ENCODE measurements at regions not wholly inside any gene's neighbourhood (a gene's known extent, or its start where the extent isn't known, plus 50 kb on each side); places are given as distances from the start of the nearest gene placed in this dataset.
"Not testable (repeated sequence)": the region's sequence is repeated elsewhere in the genome, so short reads cannot be mapped to it uniquely, and the experiment has no call there.

DNA sequence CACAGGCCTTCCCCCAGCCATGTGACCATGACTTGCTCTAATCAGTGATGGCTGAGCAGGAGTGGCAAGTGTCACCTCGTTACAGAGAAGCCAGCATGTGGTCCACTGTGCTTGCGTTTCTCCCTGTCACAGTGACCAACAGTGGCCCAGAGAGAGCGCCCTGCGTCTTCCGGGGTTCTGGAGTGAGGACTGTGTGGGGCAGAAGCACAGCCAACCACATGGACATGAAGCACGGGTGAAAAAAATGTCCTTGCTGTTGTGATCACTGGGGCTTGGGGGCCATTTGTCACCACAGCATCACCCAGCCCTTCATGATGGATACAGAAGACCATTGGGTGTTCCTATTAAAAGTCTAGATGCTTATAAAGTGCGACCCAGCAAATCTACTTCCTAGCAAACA lies 174.6 kb upstream of the C14orf180 start:
- DNase-seq = no peak

DNA sequence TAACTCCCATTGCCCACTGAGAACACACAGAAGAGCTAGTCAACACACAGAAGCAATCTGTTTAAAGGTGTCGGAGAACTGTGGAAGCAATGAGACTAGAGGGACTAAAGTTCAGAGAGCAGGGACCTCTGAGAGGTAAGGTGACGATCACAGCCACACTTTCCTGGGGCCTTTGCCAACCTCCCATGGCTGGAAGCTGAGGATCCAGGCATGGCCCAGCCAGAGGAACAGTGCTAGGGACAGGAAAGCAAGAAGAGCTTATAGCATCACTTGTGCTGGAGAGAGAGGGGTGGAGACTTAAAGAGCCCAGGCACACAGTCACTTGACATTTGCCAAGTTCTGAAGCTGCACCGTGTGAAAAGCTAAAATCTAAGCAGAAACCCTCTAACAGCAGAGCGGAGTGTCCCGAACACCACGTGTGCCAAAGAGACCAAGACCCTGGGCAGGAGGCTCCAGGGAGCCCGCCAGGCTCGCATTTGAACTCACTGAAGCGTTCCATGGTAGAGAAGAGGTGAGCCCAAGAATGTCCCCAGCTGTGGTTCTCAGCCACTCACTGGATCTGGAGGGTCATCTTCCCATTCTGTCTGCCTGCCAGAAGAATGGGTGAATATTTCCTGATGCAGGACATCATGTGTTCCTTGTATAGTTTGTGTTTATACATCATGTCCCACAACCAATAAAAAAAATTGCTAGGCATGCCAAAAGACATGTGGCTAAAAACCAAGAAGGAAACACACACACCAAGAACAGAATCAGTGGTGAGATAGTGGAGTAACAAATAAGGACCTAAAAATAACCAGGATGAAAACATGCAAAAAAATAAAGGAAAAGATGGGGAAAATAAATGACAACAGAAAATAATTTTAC lies 174.0 kb upstream of the C14orf180 start:
- no peak for DNase-seq

DNA sequence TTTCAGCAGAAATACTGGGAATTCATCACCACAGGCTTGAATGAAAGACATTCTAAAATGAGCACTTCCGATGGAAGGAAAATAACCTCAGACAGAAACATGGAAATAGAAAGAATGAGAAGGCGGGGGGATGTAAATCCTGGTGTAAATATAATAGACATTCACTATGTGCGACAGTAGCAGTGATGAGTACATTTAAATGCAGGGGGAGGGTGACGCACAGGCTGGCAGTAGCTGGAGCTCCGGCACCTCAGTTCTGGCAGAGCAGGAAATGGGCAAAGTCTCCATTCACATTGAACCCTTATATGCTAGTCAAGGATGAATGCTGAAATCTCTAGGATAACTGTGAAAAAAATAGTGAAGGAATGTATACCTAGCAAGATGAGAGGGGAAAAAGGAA lies 172.7 kb upstream of the C14orf180 start:
- DNase-seq = no peak

DNA sequence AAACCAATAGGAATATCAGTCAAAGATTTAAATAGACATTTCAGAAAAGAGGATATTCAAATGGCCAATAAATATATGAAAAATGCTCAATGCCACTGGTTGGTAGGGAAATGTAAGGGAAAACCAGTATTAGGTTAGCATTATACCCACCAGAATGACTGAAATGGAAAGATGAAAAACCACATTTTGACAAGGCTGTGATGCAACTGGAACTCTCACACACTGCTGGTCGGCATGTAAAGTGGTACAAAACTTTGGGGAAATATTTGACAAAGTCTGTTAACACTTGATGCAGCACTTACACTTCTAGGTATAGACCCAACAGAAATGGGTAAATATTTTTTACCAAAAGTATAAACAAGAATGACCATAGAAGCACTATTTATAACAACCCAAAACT lies 163.2 kb upstream of the C14orf180 start:
- no peak for DNase-seq

DNA sequence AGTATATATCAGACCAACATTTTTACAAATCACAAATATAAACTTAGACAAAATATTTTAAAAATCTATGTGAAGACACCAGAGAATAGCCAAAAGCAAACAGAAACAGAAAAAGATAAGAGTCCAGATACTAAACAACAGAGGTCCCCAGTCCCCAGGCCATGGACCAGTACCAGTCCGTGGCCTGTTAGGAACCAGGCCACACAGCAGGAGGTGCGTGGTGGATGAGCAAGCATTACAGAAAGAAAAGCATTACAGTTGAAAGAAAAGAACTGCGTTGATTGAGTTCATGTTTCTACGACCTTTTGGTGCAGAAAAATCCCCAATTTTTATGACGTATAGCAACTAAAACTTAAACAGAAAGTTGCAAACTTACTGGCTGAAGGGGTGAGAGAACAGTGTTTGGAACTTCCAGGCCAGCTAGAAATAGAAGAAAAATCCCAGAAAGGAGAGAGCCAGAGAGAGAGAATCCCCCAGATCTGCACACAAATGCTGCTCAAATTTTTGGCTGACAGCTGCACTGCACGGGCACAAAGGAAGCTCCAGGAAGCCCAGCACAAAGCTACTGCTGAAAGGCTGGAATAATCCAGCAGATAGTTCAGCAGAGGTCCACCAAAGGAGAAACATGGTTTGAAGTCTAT lies 159.6 kb upstream of the C14orf180 start:
- no peak for DNase-seq

DNA sequence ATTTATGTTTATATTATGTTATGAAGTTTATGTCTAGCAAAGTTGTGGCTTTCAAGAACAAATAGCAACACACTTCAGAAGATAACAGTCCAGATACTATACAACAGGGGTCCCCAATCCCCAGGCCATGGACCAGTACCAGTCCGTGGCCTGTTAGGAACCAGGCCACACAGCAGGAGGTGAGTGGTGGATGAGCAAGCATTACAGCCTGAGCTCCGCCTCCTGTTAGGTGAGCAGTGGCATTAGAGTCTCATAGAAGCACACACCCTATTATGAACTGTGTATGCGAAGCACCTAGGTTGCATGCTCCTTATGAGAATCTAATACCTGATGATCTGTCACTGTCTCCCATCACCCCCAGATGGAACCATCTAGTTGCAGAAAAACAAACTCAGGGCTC lies 159.0 kb upstream of the C14orf180 start:
- DNase-seq = not testable (repeated sequence)

DNA sequence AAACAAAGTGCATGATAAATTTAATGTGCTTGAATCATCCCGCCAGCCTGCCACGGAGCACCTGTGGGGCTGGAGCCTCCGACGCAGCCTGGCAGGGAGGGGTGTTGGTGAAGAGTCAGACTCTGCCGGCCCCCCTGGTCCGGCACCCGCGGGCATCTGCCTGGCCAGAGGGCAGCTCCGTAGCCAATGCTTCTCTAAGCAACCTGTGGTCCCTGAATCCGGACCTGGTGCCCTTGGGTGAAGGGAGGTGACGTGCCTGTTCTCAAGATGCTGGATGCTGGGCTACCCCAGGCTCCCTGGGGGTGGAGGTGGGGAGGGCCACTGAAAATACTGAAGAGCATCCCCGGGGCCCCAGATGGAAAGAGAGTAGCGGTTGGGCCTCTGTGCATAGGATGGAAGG lies 158.6 kb upstream of the C14orf180 start:
- no peak for DNase-seq

DNA sequence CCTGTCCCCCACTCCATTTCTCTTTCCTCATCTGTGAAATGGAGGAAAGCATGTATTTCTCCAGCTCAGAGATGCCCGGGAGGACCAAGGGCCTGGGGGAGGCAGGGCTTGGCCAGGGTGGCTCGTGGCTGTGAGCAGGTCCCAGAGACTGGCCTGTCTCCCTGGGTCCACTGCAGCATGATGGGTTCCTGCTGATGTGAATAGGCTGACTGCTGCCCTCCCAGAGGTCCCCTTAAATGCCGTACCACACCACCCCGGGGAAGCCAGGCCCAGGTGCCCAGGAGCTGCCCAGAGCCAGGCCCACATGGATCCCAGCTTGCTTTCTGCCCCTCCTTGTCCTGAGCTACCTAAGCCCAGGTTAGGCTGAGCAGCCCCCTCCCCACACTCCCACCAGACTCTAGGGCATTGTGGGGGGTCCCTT lies 158.2 kb upstream of the C14orf180 start:
- no peak for DNase-seq

DNA sequence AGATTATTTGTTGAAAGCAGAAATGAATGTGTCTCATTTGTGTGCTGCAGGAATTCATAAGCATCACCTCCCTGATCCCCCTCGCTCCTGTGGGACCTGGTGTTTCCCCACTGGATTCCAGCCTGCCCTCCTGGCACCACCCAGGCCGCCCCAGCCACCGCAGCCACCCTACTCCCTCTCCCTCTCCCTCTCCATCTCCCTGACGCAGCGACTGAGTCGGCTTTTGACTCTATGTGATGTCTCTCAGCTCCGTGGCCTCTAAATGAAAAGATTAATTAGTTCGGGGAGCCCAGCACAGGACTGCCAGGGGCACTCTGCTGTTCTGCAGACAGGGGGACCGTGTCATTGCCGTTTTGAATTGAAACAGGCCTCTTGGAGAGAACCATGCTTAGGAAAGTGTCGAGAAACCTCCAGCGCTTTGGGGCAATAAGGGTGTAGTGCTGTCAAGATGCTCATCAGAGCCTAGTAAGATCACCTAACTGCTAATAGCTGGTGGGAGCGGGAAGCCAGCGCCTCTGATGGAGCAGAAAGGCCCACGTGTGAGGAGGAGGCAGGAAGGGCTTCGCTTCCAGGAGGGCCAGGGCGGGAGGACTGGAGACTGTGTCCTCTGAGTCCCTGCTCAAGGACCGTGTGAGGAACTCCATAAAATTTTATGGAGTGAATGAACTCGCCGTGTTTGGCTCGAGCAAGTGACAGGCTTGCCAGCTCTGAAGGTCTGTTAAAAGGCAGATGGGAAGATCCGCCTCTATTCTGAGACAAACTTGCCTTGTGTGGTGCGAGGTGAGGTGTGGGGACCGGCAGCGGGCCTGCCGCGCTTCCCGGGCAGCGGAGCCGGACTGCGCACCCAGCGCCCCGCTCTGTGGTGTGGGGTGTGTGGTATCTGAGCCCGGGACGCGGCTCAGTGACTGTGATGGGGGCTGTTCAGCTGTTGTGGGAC lies 157.4 kb upstream of the C14orf180 start:
- no peak for DNase-seq

DNA sequence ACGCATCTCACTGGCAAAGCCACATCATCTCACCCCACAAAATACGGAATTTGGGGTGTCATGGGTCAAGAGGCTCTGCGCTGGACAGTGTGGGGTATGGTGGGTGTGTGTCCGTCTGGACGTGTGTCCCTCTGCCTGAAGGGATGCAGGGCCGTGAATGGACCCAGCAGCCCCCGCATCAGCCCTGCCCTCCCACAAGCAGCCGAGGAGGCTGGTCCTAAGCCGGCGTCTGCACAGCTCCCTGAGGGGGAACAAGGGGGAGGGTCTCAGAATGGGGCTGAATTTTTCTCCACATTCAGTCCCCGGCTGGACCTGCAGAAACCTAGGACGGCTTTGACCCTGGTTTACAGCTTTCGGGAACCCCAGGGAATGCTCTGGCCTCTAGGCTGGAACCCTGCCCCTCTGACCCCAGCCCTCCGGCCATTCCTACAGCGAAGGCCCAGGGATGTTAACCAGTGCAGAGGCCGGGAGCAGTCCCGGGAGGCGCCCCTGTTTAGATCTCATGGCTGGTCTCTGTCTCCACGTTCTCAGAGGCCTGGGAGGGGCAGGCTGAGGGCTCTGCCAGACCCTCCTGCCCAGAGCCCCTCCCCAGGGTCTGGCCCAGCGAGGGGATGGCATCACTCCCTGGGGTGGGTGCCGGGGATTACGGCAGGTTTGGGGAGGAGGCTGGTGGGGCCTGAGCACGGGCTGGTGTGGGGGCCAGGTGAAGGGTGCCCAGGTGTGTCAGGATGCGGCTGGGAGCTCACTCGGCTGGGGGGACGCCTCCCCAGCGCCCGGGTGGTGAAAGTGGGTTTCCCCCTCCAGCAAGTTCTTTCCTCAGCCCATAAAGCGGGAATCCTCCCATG lies 156.5 kb upstream of the C14orf180 start:
- DNase-seq = no peak

DNA sequence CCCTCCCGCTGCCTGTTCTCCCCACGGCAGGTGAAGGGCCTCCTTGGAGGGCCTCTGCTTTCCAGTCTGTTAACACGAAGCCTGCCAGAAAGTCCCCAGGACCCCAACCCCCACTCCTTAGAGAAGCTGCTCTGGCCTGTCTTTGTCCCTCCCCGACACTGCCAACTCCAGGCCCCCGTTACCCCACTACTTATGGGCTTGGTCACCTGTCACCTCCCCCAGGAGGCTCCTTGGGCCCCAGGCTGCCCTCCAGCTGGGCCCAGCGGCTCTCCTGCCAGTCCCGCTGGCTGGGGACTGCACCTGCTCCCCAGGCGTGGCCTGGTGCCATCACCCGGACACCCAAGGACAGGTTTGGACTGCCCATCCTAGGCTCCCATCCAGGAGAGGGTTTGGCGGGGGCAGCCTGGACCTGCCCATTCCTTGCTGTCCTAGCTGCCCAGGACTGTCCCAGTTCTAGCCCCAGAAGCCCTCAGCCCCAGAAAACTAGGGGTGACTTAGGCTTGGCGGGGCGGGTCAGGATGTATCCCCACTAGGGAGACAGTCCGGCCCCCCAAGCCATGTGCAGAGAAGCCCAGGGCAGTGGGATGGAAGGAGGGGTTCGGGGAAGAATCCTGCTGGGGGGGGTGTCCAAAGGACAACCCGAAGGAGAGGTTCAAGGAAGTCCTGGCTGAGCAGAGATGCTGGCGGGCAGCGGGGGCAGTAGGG lies 155.7 kb upstream of the C14orf180 start:
- DNase-seq = no peak

DNA sequence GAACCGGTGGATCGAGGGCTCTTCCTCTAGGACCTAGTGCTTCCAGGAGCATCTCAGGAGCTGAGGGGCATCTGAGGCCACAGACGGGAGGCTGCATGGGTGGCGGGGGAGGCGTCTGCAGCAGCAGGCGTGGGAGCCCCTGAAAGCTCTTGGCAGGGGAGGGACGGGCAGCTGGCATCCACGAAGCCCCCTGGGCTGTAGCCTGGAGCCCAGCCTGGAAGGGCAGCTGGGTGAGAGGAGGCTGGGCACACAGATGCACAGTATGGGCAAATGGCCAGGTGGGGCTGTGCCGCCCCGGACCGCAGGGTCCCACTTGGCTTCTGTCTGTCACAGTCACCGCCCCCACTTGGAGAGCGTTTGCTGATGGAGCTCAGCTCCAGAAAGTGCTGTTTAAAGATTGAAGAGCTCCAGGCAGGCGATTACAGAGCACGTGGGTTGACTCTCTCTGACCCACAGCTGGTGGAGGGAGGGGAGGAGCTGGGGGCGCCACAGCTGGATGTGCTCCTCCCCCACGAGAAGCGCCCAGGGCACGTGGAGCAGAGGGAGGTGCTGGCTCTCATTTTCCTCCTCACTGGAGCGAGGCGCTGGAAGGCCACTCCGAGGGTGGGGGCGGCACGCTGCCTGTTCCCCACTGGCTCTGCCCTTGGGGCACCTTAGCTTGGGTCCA lies 155.0 kb upstream of the C14orf180 start:
- peak; percentile 26 for DNase-seq

DNA sequence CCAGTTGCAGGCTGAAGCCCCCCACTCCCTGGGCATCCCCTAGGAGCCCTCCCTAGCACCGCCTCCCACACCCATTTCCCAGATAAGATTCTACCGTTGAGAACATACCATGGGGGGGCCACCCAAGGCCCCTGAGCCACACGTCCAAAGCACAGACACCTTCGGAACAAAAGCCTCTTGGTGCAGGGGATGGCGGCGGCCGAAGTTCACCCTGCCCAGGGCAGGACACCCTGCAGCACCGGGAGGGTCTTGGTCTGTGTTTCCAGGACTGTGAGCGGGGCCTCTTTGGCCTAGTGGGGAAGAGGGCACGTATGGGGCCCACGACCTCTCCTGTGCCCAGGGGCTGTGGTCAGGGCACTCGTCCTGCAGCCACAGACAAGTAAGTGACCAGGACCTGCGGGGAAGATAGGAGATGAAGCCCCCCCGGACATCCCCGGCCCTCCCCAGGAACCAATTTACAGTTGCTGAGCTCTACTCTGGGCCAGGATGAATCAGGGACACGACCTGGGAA lies 154.3 kb upstream of the C14orf180 start:
- no peak for DNase-seq

DNA sequence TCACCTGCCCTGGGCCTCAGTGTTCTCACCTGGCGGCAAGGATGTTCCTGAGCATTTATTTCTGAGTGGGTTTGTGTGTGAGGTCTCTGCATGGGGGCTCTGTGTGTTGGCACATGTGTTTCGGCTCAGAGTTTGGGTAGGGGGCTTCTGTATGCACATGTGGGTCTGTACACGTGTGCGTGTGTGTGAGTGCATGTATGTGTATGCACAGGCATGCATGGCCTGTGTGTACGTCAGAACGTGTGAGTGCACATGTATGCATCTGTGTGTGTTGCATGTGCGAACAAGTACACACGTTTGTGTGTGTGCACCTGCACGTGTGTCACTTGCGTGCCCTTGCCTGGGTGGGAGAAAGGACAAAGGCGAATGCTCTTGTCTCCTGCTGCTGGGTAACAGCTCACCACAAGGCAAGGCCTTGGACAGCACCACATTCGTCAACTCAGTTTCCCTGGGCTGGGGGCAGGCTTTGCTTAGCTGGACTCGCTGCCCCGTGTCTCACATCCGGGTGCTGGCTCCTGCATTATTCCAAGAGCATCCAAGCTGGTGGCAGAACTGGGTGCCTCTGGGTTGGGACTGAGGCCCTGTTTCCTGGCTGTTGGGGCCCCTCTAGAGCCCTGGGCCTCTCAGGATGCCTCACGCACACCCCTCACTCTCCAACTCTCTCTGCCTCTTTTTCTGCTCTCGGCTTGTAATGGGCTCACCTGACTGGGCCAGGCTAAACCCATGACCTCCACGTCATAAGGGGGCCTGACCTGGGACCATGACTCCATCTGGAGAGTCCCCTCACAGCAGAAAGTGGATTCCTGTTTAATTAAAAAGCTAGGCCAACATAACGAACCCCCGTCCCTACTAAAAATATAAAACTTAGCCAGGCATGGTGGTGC lies 153.6 kb upstream of the C14orf180 start:
- no peak for DNase-seq

DNA sequence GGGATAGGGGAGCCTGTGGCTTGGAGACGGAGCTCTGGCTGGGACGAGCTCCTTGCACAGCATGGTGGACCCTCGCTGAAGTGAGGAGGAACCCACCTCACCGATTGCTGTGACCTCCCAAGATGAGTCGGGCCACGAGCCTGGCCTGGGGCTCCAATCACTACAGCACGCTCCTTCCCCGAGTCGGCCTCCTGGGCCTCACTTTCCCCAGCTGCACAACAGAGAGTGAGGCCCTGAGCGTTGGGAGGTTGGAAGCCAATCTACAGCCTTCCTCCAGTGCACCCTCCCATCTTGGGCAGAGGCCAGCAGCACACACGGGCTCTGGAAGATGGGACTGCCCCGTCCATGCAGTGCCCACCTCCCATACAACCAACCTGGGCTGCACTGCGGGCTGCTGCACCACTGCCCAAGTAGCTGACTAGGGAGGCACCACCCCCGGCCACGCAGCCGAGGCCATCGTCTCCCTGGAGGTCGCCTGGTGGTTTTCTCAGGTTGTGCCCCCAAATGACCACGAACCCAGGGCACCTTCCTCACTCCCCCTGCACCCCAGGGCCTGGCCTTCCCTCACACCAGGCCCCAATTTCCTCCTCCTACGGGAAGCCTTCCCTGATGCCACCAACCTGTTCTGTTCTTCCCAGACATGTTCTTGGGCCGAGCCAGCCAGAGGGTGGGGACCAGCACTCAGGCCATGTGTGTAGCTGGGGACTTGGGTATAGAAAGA lies 152.3 kb upstream of the C14orf180 start:
- no peak for DNase-seq

DNA sequence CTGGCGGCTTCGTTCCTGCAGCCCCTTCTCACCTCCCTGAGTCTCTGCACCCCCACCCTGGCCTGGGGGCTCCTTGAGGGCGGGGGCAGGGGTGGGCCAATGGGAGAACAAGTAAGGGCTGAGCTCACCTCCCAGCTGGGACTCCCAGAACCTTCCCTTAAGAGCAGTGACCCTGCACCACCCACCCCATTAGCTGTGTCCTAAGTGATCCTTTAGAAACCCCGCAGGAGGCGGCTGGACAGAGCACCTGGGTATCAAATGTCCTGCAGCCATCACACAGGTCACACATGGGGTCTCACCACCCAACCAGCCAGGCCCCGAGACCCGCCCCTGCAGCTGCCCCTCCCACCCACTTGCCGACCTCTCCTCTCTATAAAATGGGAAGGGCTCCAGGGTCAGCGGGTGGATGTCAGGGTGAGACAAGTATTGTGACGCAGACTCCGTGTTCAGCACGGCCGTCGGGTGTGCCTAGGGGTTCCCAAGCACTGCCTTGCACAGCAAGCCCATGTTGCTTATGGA lies 151.2 kb upstream of the C14orf180 start:
- no peak for DNase-seq

DNA sequence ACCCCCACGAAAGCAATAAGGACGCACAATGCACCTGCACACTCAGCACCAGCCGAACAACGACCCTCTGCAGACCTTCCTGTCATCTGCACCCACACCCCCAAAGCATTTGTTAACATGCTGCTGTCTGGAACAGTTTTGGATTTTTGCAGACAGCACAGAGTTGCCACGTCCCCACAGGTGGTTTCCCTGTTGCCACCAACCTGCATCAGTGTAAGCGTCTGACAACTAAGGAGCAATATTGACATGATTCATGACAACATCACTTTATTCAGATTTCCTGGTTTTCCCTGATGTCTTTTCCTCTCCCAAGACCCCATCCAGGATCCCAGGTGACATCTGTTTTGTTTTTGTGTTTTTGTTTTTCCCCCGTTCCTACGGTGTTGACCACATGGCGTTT lies 150.7 kb upstream of the C14orf180 start:
- no peak for DNase-seq

DNA sequence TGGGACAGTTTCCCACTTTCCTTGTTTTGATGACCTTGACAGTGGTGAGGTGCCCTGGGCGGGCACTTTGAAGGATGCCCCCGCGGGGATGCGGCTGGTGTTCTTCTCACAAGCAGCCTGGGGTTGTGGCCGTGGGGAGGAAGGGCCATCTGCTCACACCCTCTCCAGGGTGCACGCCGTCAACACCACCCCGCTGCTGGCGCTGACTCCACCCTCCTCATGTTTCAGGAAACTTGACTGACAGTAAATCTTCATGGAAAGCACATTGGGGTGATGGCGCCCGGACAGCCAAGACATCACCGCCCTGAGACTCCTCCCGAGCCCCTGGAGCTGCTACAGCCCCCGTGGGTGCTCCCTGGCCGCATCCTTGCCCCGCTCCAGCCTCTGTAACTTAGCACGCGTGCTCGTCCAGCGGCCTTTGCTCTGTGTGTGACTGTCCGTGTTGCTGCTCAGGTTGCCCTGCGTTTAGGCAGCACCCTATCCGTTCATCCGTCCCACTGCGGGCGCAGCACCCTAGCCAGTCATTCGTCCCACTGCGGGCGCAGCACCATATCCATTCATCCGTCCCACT lies 150.2 kb upstream of the C14orf180 start:
- DNase-seq = no peak

All from midbrain (tissue), 1 donor.